ENCODE measurements at regions not wholly inside any gene's neighbourhood (a gene's known extent, or its start where the extent isn't known, plus 50 kb on each side); places are given as distances from the start of the nearest gene placed in this dataset.

DNA sequence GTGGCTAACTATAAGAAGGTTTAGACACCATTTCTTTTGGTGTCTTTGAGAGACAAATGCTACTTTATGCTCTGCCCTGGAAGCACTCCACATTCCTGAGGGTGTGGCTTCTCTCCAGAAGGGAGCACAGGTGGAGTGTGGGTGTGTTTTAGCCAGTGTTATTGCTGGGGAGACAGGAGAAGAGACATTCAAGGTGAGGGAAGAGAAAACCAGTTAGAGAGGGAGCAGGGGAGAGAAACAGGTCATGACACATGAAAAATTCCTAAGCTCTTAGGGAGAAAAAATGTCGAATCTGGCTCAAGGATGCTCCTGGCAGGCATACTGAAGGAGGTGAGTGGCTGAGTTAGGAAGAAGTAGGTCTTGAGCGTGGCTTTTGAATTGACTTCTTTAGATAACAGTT lies 292.8 kb downstream of the CLIC5 start:
- no peak for TF ChIP-seq CTCF (IDR thresholded peaks at IDR 0.05; ENCODE audit: borderline replicate concordance, insufficient read depth, low read depth, low read length)

DNA sequence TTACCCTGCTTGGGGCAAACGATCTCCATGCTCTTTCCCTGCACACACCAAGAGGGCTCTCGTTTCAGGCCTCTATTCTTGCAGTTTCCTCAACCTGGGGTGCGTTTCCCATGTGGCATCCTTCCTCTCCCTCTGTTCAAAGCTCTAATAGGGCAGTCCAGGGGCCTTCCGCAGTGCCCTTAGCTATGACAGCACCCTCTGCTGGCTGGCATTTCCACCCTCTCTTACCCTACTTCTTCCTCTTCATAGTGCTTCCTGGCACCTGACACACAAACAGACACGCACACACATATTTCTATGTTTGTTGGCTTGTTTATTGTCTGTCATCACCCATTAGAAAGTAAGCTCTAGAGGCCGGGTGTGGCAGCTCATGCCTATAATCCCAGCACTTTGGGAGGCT lies 294.0 kb downstream of the CLIC5 start:
- H3K4me3 ChIP-seq (ENCODE audit: low read depth, low read length) = no peak overlapping the region
- no peak for TF ChIP-seq CTCF (IDR thresholded peaks at IDR 0.05; ENCODE audit: borderline replicate concordance, insufficient read depth, low read depth, low read length)

More for the DNA sequence above, 292.8 kb downstream of the CLIC5 start:
- no peak overlapping the region for H3K4me3 ChIP-seq (ENCODE audit: low read depth, low read length)

- H3K4me3 ChIP-seq (ENCODE audit: low read depth, low read length) = no peak overlapping the region
- no peak for TF ChIP-seq CTCF (IDR thresholded peaks at IDR 0.05; ENCODE audit: borderline replicate concordance, insufficient read depth, low read depth, low read length)
Observed at GRCh38 chr6:45718871-45719270, 296.8 kb downstream of the CLIC5 start.

DNA sequence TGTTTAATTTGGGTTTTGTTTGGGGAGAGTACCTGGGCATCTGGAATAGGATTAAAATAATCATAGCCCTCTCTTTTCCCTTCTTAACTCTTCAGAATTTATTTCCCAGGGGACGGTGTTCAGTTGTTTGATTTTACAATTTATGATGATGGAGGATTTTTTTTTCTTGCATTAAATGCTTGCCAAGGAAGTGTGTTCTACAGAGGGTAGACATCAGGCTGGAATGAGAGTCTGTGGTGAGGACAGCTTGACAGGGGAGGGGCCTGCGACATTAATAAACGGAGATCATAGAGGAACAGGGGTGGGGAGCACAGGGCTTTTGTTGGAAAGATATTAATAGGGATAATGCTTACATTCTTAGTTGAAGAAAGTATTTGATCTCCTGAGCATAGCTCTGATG lies 297.5 kb downstream of the CLIC5 start:
- no peak overlapping the region for H3K4me3 ChIP-seq (ENCODE audit: low read depth, low read length)
- no peak for TF ChIP-seq CTCF (IDR thresholded peaks at IDR 0.05; ENCODE audit: borderline replicate concordance, insufficient read depth, low read depth, low read length)

- H3K4me3 ChIP-seq (ENCODE audit: low read depth, low read length) = no peak overlapping the region
- no peak for TF ChIP-seq CTCF (IDR thresholded peaks at IDR 0.05; ENCODE audit: borderline replicate concordance, insufficient read depth, low read depth, low read length)
Observed at GRCh38 chr6:45717715-45718114, 297.9 kb downstream of the CLIC5 start.

- no peak for TF ChIP-seq CTCF (IDR thresholded peaks at IDR 0.05; ENCODE audit: borderline replicate concordance, insufficient read depth, low read depth, low read length)
- H3K4me3 ChIP-seq (ENCODE audit: low read depth, low read length) = no peak overlapping the region
Observed at GRCh38 chr6:45717027-45717426, 298.6 kb downstream of the CLIC5 start.

DNA sequence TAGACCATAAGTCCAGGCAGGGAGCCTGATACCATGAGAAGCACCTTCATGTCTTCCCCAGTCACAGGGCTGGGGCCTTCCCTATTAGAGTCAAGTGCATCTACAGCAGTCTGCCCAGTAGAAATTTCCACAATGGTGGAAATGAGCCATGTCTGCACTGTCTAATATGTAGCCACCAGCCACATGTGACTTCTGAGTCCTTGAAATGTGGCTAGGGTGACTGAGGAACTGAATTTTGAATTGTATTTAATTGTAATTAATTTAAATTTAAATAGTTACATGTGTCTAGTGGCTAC lies 300.2 kb downstream of the CLIC5 start:
- no peak overlapping the region for H3K4me3 ChIP-seq (ENCODE audit: low read depth, low read length)
- no peak for TF ChIP-seq CTCF (IDR thresholded peaks at IDR 0.05; ENCODE audit: borderline replicate concordance, insufficient read depth, low read depth, low read length)
